Epithelial cell of proximal tubule (primary cell): ENCODE measurements at regions not wholly inside any gene's neighbourhood (a gene's known extent, or its start where the extent isn't known, plus 50 kb on each side); places are given as distances from the start of the nearest gene placed in this dataset.

Experiments
- DNase-seq: peaks from one replicate; pipeline ENCODE4 v3.0.0-alpha.2; 2011; ENCODE audit warnings: low read depth
- H3K4me3 ChIP-seq: 2 replicates; pipeline ENCODE4 v1.5.1; 2011; ENCODE audit warnings: low read depth, mild to moderate bottlenecking, low read length
- TF ChIP-seq, protein P1 (sequence below): conservative IDR thresholded peaks from 2 replicates; pipeline ENCODE4 v1.5.1; 2012; ENCODE audit warnings: low read depth, mild to moderate bottlenecking, low read length

DNA sequence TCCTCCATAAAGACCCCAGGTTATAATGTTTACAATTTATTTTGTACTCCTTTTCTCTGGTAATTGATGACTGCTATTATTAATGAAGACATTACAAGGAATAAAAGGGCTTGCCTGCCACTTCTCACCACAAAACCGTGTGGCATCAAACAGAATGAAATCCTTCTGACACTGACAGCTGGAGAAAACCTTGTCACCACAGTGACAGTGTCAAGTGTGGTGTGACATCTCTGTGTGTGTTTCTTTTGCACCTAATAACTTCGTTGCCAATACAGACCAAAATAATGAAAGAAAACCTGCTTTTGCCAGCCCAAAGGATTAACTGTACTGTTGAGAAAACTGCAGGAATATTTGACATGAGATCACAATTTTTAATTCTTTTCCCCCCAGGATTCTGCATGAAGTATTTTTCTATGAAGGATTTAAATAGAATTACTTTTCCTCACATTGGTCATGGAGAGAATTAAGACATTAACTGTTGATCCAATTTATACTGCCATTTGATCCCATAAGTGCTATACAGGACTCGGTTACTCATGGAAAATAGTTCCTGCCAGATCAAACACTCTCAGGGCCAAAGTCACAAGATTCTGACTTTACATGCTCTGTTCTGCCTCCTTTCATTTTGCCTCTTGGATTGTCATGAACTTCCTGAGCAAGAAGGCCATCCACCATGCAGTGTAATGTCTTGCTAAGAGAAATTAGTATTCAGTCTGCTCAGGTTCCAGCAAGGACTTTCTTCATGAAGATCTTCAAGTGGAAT, 60.4 kb upstream of the IFNG-AS1 start:
- TF ChIP-seq, protein P1, sequence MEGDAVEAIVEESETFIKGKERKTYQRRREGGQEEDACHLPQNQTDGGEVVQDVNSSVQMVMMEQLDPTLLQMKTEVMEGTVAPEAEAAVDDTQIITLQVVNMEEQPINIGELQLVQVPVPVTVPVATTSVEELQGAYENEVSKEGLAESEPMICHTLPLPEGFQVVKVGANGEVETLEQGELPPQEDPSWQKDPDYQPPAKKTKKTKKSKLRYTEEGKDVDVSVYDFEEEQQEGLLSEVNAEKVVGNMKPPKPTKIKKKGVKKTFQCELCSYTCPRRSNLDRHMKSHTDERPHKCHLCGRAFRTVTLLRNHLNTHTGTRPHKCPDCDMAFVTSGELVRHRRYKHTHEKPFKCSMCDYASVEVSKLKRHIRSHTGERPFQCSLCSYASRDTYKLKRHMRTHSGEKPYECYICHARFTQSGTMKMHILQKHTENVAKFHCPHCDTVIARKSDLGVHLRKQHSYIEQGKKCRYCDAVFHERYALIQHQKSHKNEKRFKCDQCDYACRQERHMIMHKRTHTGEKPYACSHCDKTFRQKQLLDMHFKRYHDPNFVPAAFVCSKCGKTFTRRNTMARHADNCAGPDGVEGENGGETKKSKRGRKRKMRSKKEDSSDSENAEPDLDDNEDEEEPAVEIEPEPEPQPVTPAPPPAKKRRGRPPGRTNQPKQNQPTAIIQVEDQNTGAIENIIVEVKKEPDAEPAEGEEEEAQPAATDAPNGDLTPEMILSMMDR = no peak
- H3K4me3 ChIP-seq = no peak overlapping the region
- no peak for DNase-seq

DNA sequence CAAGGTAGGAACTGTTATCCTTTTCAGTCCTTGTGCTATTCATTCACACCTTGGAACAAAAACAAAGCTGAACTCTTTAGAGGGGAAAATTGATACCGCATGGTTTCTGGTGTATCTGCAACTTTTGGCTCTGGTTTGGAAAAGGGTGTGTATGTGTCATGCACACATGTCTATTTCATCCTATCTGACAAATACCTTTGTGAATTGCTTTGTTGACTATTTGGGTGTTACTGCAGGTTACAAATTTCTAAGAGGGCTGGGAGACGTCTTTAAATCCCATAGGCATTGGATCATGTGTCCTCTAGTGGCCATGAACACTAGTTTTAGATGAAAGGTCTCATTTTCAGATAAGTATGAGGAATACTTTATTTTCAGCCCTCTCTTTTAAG, 59.9 kb upstream of the IFNG-AS1 start:
- TF ChIP-seq, protein P1 = no peak
- no peak overlapping the region for H3K4me3 ChIP-seq
- DNase-seq = no peak

DNA sequence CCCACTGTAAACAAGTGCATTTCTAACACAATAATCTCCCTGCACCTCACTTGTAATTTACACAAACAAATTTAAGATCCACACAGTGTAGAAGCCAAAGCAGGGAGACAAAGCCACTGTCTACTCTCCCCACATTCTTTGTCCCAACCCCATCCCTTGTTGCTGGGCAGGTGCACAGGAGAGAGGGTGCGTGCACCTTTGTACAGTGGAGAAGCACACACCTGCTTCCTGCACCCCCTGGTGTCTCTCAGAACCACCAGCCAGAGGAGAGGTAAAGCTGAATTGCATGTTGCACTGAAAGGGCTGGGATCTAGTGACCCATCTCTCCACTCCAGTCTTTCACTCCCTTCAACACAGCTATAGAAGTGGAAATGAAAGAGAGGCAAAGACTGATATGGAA, 51.4 kb upstream of the IFNG-AS1 start:
- TF ChIP-seq, protein P1 = peak; percentile 11
- no peak for DNase-seq
- no peak overlapping the region for H3K4me3 ChIP-seq
